Hepatocyte (in vitro differentiated cells): ENCODE measurements at regions not wholly inside any gene's neighbourhood (a gene's known extent, or its start where the extent isn't known, plus 50 kb on each side); places are given as distances from the start of the nearest gene placed in this dataset.
"Not testable (repeated sequence)": the region's sequence is repeated elsewhere in the genome, so short reads cannot be mapped to it uniquely, and the experiment has no call there.

Experiments used
- DNase-seq: peaks from one replicate; pipeline ENCODE4 v3.0.0-alpha.2; 2016; ENCODE audit warnings: low spot score
- H2AFZ ChIP-seq: fragments of 200-600 bp; sonication (generic); 2 replicates; pipeline ENCODE4 v1.6.0; 2016; ENCODE audit warnings: antibody characterized with exemption, mild to moderate bottlenecking
- H3K27ac ChIP-seq: fragments of 200-600 bp; sonication (generic); 2 replicates; pipeline ENCODE4 v1.5.1; 2016; ENCODE audit warnings: mild to moderate bottlenecking
- H3K27me3 ChIP-seq: fragments of 200-600 bp; sonication (generic); 2 replicates; pipeline ENCODE4 v1.6.1; 2016
- H3K36me3 ChIP-seq: fragments of 200-600 bp; sonication (generic); replicated peaks from 2 replicates; pipeline ENCODE4 v1.5.1; 2016; ENCODE audit warnings: low read depth; ENCODE audit not compliant: insufficient read depth
- H3K4me1 ChIP-seq: fragments of 200-600 bp; sonication (generic); 2 replicates; pipeline ENCODE4 v1.5.1; 2016; ENCODE audit warnings: mild to moderate bottlenecking, moderate library complexity; ENCODE audit not compliant: insufficient read depth
- H3K4me2 ChIP-seq: fragments of 200-600 bp; sonication (generic); 2 replicates; pipeline ENCODE4 v1.6.0; 2016
- H3K4me3 ChIP-seq: fragments of 200-600 bp; sonication (generic); 2 replicates; pipeline ENCODE4 v1.5.1; 2016; ENCODE audit warnings: mild to moderate bottlenecking
- H3K79me2 ChIP-seq: fragments of 200-600 bp; sonication (generic); 2 replicates; pipeline ENCODE4 v1.6.0; 2017; ENCODE audit warnings: mild to moderate bottlenecking
- H3K9me2 ChIP-seq: fragments of 200-600 bp; sonication (generic); replicated peaks from 2 replicates; pipeline ENCODE4 v1.6.0; 2017; ENCODE audit warnings: mild to moderate bottlenecking; ENCODE audit not compliant: insufficient read depth
- H3K9me3 ChIP-seq: fragments of 200-600 bp; sonication (generic); 2 replicates; pipeline ENCODE4 v1.5.1; 2016; ENCODE audit warnings: low read depth, mild to moderate bottlenecking
- H4K20me1 ChIP-seq: fragments of 200-600 bp; sonication (generic); 2 replicates; pipeline ENCODE4 v1.6.0; 2016; ENCODE audit warnings: mild to moderate bottlenecking; ENCODE audit not compliant: insufficient read depth, poor library complexity, severe bottlenecking
- EZH2 ChIP-seq: fragments of 200-600 bp; sonication (generic); IDR thresholded peaks from 2 replicates; pipeline ENCODE4 v1.6.1; 2016; ENCODE audit warnings: antibody characterized with exemption, mild to moderate bottlenecking, borderline replicate concordance
- EZH2phosphoT487 ChIP-seq: fragments of 200-600 bp; sonication (generic); IDR thresholded peaks from one replicate; pipeline ENCODE4 v1.6.1; 2018; ENCODE audit warnings: antibody characterized with exemption, mild to moderate bottlenecking, low read depth, moderate library complexity; ENCODE audit not compliant: unreplicated experiment, severe bottlenecking
- WGBS: methylation state at CpG from one replicate; pipeline ENCODE4 v1.1.6; 2016; ENCODE audit warnings: low lambda C conversion rate; ENCODE audit errors: missing lambda C conversion rate; 5-methylcytosine and 5-hydroxymethylcytosine counted together
- TF ChIP-seq, protein P1 (sequence below): fragments of 200-600 bp; sonication (generic); IDR thresholded peaks from 2 replicates; pipeline ENCODE4 v1.5.1; 2016; ENCODE audit warnings: antibody characterized with exemption, mild to moderate bottlenecking; ENCODE audit not compliant: poor library complexity

DNA sequence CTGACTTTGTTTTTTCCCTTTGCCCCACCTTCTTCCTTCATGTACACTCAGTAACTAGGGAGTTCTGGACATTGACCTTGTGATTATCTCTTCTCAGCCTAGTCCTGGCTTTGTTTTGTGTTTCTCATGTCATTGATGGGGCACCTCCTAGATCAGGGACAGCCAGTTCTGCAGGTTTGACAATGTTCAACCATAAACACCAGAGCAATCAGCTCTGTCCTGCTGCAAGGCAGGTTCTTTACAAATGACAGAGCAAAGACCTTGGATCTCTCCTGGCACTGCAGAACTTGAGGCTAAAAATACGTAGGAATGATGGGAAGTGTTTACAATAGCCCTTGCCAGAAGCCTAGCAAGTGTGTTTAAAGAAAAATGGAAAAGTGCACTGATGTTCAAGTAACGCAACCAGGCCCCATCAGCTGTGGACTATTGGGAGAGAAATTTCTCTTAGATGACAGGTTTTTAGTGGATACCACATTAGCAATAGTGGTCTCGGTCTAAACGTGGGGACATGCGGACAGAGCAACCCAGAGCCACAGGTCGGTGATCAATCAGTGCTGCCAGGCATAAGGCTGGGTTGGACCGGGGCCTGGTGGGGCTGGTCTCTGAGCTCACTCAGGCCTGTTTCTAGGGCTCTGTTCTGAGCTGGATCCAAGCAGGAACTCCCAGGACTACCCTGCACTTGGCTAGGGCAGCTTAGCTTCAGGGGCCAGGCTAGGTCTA lies 76.8 kb downstream of the SOWAHC start:
- Histone ChIP-seq H3K4me3 (no peak overlapping the region), H3K9me2 (no peaks in the 10 kb centered on the region), H3K4me1 (peaks cover 59% of the 10 kb centered on the region), H3K27ac (peak overlapping the region; percentile 94), H3K79me2 (no peaks in the 10 kb centered on the region), H4K20me1 (no peaks in the 10 kb centered on the region), H3K36me3 (no peaks in the 10 kb centered on the region), H2AFZ (no peak overlapping the region), H3K27me3 (no peaks in the 10 kb centered on the region), H3K9me3 (no peaks in the 10 kb centered on the region), H3K4me2 (peak overlapping the region; percentile 63)
- DNase-seq = peak; percentile 76
- WGBS = 27% methylated on average over 7 of the region's 7 CpGs
- TF ChIP-seq EZH2phosphoT487 (no peak), EZH2 (no peak)
- TF ChIP-seq, protein P1, sequence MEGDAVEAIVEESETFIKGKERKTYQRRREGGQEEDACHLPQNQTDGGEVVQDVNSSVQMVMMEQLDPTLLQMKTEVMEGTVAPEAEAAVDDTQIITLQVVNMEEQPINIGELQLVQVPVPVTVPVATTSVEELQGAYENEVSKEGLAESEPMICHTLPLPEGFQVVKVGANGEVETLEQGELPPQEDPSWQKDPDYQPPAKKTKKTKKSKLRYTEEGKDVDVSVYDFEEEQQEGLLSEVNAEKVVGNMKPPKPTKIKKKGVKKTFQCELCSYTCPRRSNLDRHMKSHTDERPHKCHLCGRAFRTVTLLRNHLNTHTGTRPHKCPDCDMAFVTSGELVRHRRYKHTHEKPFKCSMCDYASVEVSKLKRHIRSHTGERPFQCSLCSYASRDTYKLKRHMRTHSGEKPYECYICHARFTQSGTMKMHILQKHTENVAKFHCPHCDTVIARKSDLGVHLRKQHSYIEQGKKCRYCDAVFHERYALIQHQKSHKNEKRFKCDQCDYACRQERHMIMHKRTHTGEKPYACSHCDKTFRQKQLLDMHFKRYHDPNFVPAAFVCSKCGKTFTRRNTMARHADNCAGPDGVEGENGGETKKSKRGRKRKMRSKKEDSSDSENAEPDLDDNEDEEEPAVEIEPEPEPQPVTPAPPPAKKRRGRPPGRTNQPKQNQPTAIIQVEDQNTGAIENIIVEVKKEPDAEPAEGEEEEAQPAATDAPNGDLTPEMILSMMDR = no peak

DNA sequence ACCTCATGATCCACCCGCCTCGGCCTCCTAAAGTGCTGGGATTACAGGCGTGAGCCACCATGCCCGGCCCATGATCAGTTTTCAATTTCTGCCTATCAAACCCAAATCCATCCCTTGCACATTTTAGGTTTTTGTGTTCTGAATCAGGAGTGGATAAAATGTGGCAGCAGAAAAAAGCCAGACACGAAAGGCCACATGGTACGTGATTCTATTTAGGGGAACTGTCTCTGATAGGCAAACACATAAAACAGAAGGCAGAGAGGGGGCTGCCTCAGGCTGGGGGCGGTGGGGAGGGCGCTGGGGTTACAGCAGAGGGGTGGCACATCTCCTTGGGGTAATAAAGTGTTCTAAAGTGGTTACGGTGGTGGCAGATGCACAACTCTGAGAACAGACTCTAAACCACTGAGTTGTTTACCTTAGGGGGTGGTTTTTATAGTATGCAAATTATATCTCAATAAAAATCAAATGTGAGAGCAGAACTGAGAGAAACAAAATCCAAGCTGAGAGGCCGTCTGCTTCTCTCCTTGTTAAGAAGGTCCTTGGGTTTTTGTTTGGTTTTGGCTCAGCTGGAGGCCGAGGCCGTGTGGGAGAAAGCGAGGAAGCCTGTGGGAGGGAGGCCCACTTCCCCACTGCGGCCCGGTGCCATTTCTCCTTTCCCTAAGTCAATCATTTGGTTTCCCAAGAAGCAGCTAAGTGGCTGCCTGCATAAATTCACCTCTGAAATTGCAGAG lies 78.0 kb downstream of the SOWAHC start:
- 54% methylated on average over 15 of the region's 15 CpGs for WGBS
- Histone ChIP-seq H3K4me2 (peak overlapping the region; percentile 20), H3K36me3 (no peaks in the 10 kb centered on the region), H3K27ac (peak overlapping the region; percentile 94), H4K20me1 (no peaks in the 10 kb centered on the region), H2AFZ (peak overlapping the region; percentile 50), H3K9me3 (no peaks in the 10 kb centered on the region), H3K4me1 (peaks cover 59% of the 10 kb centered on the region), H3K4me3 (no peak overlapping the region), H3K79me2 (no peaks in the 10 kb centered on the region), H3K9me2 (no peaks in the 10 kb centered on the region), H3K27me3 (no peaks in the 10 kb centered on the region)
- no peak for TF ChIP-seq EZH2phosphoT487
- TF ChIP-seq, protein P1 = no peak
- no peak for TF ChIP-seq EZH2
- DNase-seq = no peak

DNA sequence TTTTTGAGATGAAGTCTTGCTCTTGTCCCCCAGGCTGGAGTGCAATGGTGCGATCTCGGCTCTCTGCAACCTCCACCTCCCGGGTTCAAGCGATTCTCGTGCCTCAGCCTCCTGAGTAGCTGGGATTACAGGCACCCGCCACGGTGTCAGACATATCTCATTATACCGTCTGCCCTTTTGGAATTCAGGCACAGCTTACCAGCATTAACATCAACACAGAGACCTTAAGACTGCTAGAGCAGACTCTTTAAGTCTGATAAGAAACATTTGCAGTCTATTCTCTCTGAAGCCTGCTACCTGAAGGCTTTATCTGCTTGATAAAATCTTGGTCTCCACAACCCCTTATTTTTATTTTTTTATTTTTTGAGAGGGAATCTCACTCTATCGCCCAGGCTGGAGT lies 78.7 kb downstream of the SOWAHC start:
- peak overlapping the region; percentile 50 for H2AFZ ChIP-seq
- WGBS = 34% methylated on average over 9 of the region's 9 CpGs
- H3K4me1 ChIP-seq = peaks cover 59% of the 10 kb centered on the region
- not testable (repeated sequence) for H3K27me3 ChIP-seq, H3K9me2 ChIP-seq, H3K4me3 ChIP-seq, H3K9me3 ChIP-seq, H3K79me2 ChIP-seq, H4K20me1 ChIP-seq, H3K36me3 ChIP-seq, DNase-seq
- peak overlapping the region; percentile 20 for H3K4me2 ChIP-seq
- H3K27ac ChIP-seq = peak overlapping the region; percentile 94

DNA sequence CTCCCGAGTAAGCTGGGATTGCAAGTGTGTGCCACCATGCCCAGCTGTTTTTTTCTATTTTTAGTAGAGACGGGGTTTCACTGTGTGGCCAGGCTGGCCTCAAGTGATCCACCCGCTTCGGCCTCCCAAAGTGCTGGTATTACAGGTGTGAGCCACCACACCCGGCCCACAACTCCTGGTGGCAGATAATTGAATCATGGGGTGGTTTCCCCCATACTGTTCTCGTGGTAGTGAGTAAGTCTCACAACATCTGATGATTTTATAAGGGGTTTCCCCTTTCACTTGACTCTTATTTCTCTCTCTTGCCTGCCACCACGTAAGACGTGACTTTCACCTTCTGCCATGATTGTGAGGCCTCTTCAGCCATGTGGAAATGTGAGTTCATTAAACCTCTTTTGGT lies 79.1 kb downstream of the SOWAHC start:
- H3K27me3 ChIP-seq = not testable (repeated sequence)
- peaks cover 59% of the 10 kb centered on the region for H3K4me1 ChIP-seq
- peak overlapping the region; percentile 94 for H3K27ac ChIP-seq

More for the DNA sequence above, 79.1 kb downstream of the SOWAHC start:
- H3K9me2 ChIP-seq, H3K4me3 ChIP-seq, H3K79me2 ChIP-seq, H3K4me2 ChIP-seq, H3K9me3 ChIP-seq, DNase-seq, H3K36me3 ChIP-seq, H2AFZ ChIP-seq, H4K20me1 ChIP-seq: not testable (repeated sequence)
- 89% methylated on average over 8 of the region's 8 CpGs for WGBS
